Progenitor cell of endocrine pancreas (in vitro differentiated cells): ENCODE measurements at regions not wholly inside any gene's neighbourhood (a gene's known extent, or its start where the extent isn't known, plus 50 kb on each side); places are given as distances from the start of the nearest gene placed in this dataset.

Experiments used
- DNase-seq: peaks from one replicate; pipeline ENCODE4 v3.0.0; 2021; ENCODE audit warnings: low spot score; ENCODE audit not compliant: unreplicated experiment
- H3K27ac Mint-ChIP-seq: 2 replicates; pipeline ENCODE4 v1.8.0; 2021; ENCODE audit warnings: mild to moderate bottlenecking, moderate library complexity, mixed read lengths
- H3K27me3 Mint-ChIP-seq: 2 replicates; pipeline ENCODE4 v1.8.0; 2021; ENCODE audit warnings: mixed read lengths
- H3K36me3 Mint-ChIP-seq: 2 replicates; pipeline ENCODE4 v1.8.0; 2022; ENCODE audit warnings: mixed read lengths; ENCODE audit not compliant: insufficient read depth
- H3K4me1 Mint-ChIP-seq: 2 replicates; pipeline ENCODE4 v1.8.0; 2021; ENCODE audit warnings: low read depth, mixed read lengths
- H3K4me3 Mint-ChIP-seq: 2 replicates; pipeline ENCODE4 v1.8.0; 2021; ENCODE audit warnings: low read depth, mild to moderate bottlenecking, moderate library complexity, mixed read lengths
- H3K9me3 Mint-ChIP-seq: 2 replicates; pipeline ENCODE4 v1.8.0; 2021; ENCODE audit warnings: low read depth, mixed read lengths
- TF ChIP-seq, protein P1 (sequence below): fragments of 200-600 bp; sonication (generic); IDR thresholded peaks from one replicate; pipeline ENCODE4 v1.5.0; 2021; ENCODE audit warnings: antibody characterized with exemption, mild to moderate bottlenecking; ENCODE audit not compliant: unreplicated experiment

DNA sequence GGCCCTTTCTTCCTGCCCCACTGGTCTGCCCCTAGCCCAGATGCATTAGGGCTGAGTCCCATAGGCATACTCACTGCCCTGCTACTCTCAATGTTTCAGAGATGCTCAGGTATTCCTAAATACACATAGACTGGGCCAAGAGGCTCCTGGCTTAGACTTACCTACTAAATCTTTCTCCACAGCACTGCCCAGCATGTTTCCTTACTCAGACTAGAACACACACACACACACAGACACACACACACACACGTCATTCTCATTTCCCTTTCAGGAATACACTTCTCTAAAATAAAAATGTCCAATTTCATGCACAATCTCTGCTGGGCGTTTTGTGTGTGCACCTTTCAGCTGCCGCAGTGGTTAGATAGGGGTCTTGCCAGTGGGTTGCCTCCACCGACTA lies 175.7 kb downstream of the FAM43A start:
- Mint-ChIP-seq H3K4me1 (no peaks in the 10 kb centered on the region), H3K27me3 (peaks cover 30% of the 10 kb centered on the region)

DNA sequence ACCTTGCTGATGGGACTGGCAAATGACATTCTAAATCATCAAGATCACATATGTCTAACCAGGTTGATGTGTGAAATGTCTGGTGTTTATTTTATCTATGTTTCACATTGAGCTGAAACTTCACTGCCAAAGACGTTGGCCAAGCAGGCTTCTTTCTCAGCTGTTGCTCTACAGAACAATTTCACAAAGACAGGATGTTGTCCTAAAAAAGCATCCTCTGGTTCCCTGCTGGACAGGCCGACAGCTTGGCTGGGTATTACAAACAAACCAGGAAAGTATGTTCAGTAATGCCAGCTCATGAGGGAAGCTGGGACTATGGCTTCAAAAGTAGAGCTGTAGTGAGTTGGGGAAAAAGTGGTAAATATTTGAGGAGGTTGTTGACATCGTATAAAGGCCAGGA lies 179.4 kb downstream of the FAM43A start:
- no peaks in the 10 kb centered on the region for H3K9me3 Mint-ChIP-seq
- no peak overlapping the region for H3K4me3 Mint-ChIP-seq
- no peaks in the 10 kb centered on the region for H3K36me3 Mint-ChIP-seq
- peaks cover 46% of the 10 kb centered on the region for H3K27me3 Mint-ChIP-seq
- TF ChIP-seq, protein P1, sequence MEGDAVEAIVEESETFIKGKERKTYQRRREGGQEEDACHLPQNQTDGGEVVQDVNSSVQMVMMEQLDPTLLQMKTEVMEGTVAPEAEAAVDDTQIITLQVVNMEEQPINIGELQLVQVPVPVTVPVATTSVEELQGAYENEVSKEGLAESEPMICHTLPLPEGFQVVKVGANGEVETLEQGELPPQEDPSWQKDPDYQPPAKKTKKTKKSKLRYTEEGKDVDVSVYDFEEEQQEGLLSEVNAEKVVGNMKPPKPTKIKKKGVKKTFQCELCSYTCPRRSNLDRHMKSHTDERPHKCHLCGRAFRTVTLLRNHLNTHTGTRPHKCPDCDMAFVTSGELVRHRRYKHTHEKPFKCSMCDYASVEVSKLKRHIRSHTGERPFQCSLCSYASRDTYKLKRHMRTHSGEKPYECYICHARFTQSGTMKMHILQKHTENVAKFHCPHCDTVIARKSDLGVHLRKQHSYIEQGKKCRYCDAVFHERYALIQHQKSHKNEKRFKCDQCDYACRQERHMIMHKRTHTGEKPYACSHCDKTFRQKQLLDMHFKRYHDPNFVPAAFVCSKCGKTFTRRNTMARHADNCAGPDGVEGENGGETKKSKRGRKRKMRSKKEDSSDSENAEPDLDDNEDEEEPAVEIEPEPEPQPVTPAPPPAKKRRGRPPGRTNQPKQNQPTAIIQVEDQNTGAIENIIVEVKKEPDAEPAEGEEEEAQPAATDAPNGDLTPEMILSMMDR = no peak
- no peak for DNase-seq
- no peak overlapping the region for H3K27ac Mint-ChIP-seq
- H3K4me1 Mint-ChIP-seq = peaks cover 3% of the 10 kb centered on the region

More for the DNA sequence above, 175.7 kb downstream of the FAM43A start:
- DNase-seq = no peak
- H3K27ac Mint-ChIP-seq = no peak overlapping the region
- TF ChIP-seq, protein P1 = no peak
- no peaks in the 10 kb centered on the region for H3K9me3 Mint-ChIP-seq
- no peak overlapping the region for H3K4me3 Mint-ChIP-seq
- H3K36me3 Mint-ChIP-seq = no peaks in the 10 kb centered on the region

DNA sequence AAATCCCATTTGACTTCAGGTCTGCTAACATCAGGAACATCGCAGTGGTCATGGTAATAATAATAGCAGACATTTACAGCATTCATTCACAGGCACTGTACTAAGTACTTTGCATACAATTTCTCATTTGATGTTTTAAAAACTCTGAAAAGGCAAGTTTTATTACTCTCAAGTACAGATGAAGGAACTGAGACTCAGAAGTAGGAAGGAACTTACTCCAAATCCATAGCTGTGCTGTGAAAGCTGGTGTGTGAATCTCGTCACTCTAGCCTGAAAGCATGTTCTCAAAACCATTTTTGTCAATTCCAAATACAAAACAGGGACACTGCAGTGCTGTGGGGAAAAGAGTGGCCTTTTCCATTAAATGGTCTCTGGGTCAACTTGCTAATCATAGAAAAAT lies 179.9 kb downstream of the FAM43A start:
- TF ChIP-seq, protein P1 = no peak
- Mint-ChIP-seq H3K27ac (no peak overlapping the region), H3K36me3 (no peaks in the 10 kb centered on the region), H3K4me3 (no peak overlapping the region), H3K27me3 (peaks cover 46% of the 10 kb centered on the region), H3K9me3 (no peaks in the 10 kb centered on the region), H3K4me1 (peaks cover 4% of the 10 kb centered on the region)
- DNase-seq = no peak

DNA sequence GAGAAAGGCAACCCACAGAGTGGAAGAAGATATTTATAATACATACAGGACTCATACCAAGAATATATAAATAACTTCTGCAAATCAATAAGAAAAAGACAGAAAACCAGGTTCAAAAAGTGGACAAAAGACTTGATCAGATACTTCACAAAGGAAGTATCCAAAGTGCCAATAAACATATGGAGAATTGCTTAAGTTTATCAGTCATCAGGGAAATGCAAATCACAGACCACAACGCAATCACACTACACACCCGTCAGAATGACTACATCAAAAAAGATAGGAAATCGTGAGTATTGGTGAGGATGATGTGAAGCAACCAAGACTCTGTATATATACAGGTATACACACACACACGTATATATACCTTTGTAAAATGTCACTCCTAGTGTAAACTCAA lies 180.6 kb downstream of the FAM43A start:
- Mint-ChIP-seq H3K27ac (no peak overlapping the region), H3K27me3 (peaks cover 46% of the 10 kb centered on the region), H3K4me3 (no peak overlapping the region), H3K4me1 (peaks cover 10% of the 10 kb centered on the region), H3K36me3 (no peaks in the 10 kb centered on the region), H3K9me3 (no peaks in the 10 kb centered on the region)
- TF ChIP-seq, protein P1 = no peak
- no peak for DNase-seq

DNA sequence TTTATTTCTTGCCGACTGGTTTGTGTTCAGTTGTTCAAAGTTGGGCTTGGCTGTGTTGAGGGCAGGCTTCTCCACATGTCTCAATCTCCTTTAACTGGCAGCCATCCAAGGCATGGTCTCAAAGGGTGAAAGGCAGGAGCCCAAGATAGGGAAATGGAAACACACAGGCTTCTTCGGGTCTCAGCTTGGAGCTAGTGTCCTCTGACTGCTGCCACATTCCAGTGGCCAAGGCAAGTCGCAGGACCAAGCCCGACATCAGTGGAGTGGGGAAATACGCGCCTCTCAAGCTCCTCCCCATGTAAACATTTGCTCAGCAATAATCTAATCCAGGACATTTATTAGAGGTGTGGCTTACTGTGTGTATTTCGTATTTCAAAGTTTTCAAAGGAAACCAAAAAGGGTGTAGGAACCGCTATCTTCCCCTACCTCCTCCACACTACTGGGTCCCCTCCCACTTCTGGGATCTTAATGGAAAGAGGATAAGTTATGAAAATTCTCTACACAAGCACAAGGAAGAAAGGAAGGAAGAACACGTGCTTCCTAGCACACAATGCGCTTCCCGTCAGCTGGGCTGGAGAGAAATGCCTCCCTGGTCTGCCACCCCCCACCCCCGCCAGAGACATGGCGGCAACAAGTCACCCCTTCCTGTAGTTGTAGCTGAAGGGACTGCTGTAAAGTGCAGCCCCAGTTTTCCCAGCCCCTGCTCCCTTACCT lies 181.7 kb downstream of the FAM43A start:
- Mint-ChIP-seq H3K27ac (no peak overlapping the region), H3K9me3 (no peaks in the 10 kb centered on the region), H3K4me3 (no peak overlapping the region), H3K27me3 (peaks cover 40% of the 10 kb centered on the region), H3K36me3 (no peaks in the 10 kb centered on the region), H3K4me1 (peaks cover 22% of the 10 kb centered on the region)
- TF ChIP-seq, protein P1 = no peak
- DNase-seq = no peak
